Fibroblast of the aortic adventitia (primary cell): ENCODE measurements at regions not wholly inside any gene's neighbourhood (a gene's known extent, or its start where the extent isn't known, plus 50 kb on each side); places are given as distances from the start of the nearest gene placed in this dataset.

ENCODE experiments used
- DNase-seq: peaks from one replicate; pipeline ENCODE4 v3.0.0-alpha.2; 2010; ENCODE audit warnings: low read depth
- H3K4me3 ChIP-seq: 2 replicates; pipeline ENCODE4 v1.5.1; 2011; ENCODE audit warnings: low read depth, mild to moderate bottlenecking, control low read depth, low read length, moderate library complexity
- CTCF ChIP-seq: IDR thresholded peaks from 2 replicates; pipeline ENCODE4 v1.5.1; 2011; ENCODE audit warnings: mild to moderate bottlenecking, low read length, control low read depth, inconsistent platforms; ENCODE audit not compliant: insufficient read depth

GRCh38 chr1:57500136-57500830 lies 76.4 kb upstream of the DAB1 start:
- no peak overlapping the region for H3K4me3 ChIP-seq
- TF ChIP-seq CTCF: no peak
- DNase-seq: no peak

- no peak overlapping the region for H3K4me3 ChIP-seq
- TF ChIP-seq CTCF: no peak
- DNase-seq: no peak
Observed at GRCh38 chr1:57494530-57495079, 70.7 kb upstream of the DAB1 start.

- TF ChIP-seq CTCF: no peak
Observed at GRCh38 chr1:57492586-57493226, 68.8 kb upstream of the DAB1 start.

GRCh38 chr1:57489358-57490036 lies 65.6 kb upstream of the DAB1 start:
- no peak overlapping the region for H3K4me3 ChIP-seq
- TF ChIP-seq CTCF: no peak
- peak; percentile 71 for DNase-seq

More at GRCh38 chr1:57492586-57493226, 68.8 kb upstream of the DAB1 start:
- DNase-seq: no peak
- no peak overlapping the region for H3K4me3 ChIP-seq

GRCh38 chr1:57485643-57486042 lies 61.8 kb upstream of the DAB1 start:
- no peak for TF ChIP-seq CTCF
- DNase-seq: peak; percentile 71
- no peak overlapping the region for H3K4me3 ChIP-seq

GRCh38 chr1:57483954-57484353 lies 60.1 kb upstream of the DAB1 start:
- no peak for DNase-seq
- no peak overlapping the region for H3K4me3 ChIP-seq
- TF ChIP-seq CTCF: no peak
